Chondrocyte (in vitro differentiated cells): ENCODE measurements at regions not wholly inside any gene's neighbourhood (a gene's known extent, or its start where the extent isn't known, plus 50 kb on each side); places are given as distances from the start of the nearest gene placed in this dataset.

ENCODE experiments used
- DNase-seq: peaks from one replicate; pipeline ENCODE4 v3.0.0; 2021; ENCODE audit warnings: mixed read lengths, low spot score
- H3K27ac Mint-ChIP-seq: one replicate; pipeline ENCODE4 v1.8.0; 2021; ENCODE audit warnings: mild to moderate bottlenecking, moderate library complexity, mixed read lengths; ENCODE audit not compliant: unreplicated experiment
- H3K27me3 Mint-ChIP-seq: 2 replicates; pipeline ENCODE4 v1.8.0; 2021; ENCODE audit warnings: low read depth, mixed read lengths
- H3K36me3 Mint-ChIP-seq: 2 replicates; pipeline ENCODE4 v1.8.0; 2021; ENCODE audit warnings: low read depth, mixed read lengths
- H3K4me1 Mint-ChIP-seq: 2 replicates; pipeline ENCODE4 v1.8.0; 2021; ENCODE audit warnings: low read depth, mild to moderate bottlenecking, mixed read lengths
- H3K4me3 Mint-ChIP-seq: one replicate; pipeline ENCODE4 v1.8.0; 2021; ENCODE audit warnings: mild to moderate bottlenecking, moderate library complexity, mixed read lengths; ENCODE audit not compliant: unreplicated experiment
- H3K9me3 Mint-ChIP-seq: 2 replicates; pipeline ENCODE4 v1.8.0; 2021; ENCODE audit warnings: low read depth, mixed read lengths
- CTCF ChIP-seq: fragments of 200-600 bp; sonication (generic); IDR thresholded peaks from 2 replicates; pipeline ENCODE4 v1.5.0; 2021; ENCODE audit warnings: antibody characterized with exemption, mild to moderate bottlenecking, moderate library complexity

- no peak for TF ChIP-seq CTCF
- no peak overlapping the region for H3K4me3 Mint-ChIP-seq
- no peak overlapping the region for H3K27ac Mint-ChIP-seq
Measured at GRCh38 chr5:4847766-4848165, 292.4 kb upstream of the ADAMTS16 start.

GRCh38 chr5:4855036-4855435 is 285.1 kb upstream of the ADAMTS16 start:
- peaks cover 6% of the 10 kb centered on the region for H3K9me3 Mint-ChIP-seq
- no peaks in the 10 kb centered on the region for H3K36me3 Mint-ChIP-seq
- H3K4me3 Mint-ChIP-seq = no peak overlapping the region
- no peak for DNase-seq
- H3K27me3 Mint-ChIP-seq = peaks cover 4% of the 10 kb centered on the region
- H3K27ac Mint-ChIP-seq = no peak overlapping the region
- no peaks in the 10 kb centered on the region for H3K4me1 Mint-ChIP-seq
- TF ChIP-seq CTCF = no peak

More at GRCh38 chr5:4847766-4848165, 292.4 kb upstream of the ADAMTS16 start:
- Mint-ChIP-seq H3K9me3 (peaks cover 8% of the 10 kb centered on the region), H3K36me3 (no peaks in the 10 kb centered on the region), H3K4me1 (no peaks in the 10 kb centered on the region), H3K27me3 (peaks cover 8% of the 10 kb centered on the region)
- DNase-seq = no peak

GRCh38 chr5:4855880-4856279 is 284.2 kb upstream of the ADAMTS16 start:
- no peaks in the 10 kb centered on the region for H3K36me3 Mint-ChIP-seq
- H3K27ac Mint-ChIP-seq = no peak overlapping the region
- no peak for DNase-seq

GRCh38 chr5:4857761-4858160 is 282.4 kb upstream of the ADAMTS16 start:
- Mint-ChIP-seq H3K36me3 (no peaks in the 10 kb centered on the region), H3K9me3 (no peaks in the 10 kb centered on the region), H3K4me1 (peaks cover 4% of the 10 kb centered on the region), H3K27ac (no peak overlapping the region), H3K27me3 (peaks cover 4% of the 10 kb centered on the region), H3K4me3 (no peak overlapping the region)
- no peak for TF ChIP-seq CTCF
- DNase-seq = no peak

More at GRCh38 chr5:4855880-4856279, 284.2 kb upstream of the ADAMTS16 start:
- no peak overlapping the region for H3K4me3 Mint-ChIP-seq
- H3K4me1 Mint-ChIP-seq = peaks cover 4% of the 10 kb centered on the region
- no peak for TF ChIP-seq CTCF
- peaks cover 4% of the 10 kb centered on the region for H3K9me3 Mint-ChIP-seq
- peaks cover 4% of the 10 kb centered on the region for H3K27me3 Mint-ChIP-seq

- TF ChIP-seq CTCF = no peak
- Mint-ChIP-seq H3K36me3 (no peaks in the 10 kb centered on the region), H3K4me1 (peaks cover 4% of the 10 kb centered on the region), H3K9me3 (no peaks in the 10 kb centered on the region), H3K4me3 (no peak overlapping the region), H3K27me3 (peaks cover 4% of the 10 kb centered on the region), H3K27ac (no peak overlapping the region)
- DNase-seq = no peak
Measured at GRCh38 chr5:4859500-4860235, 280.5 kb upstream of the ADAMTS16 start.
